Keratinocyte (primary cell): ENCODE measurements at regions not wholly inside any gene's neighbourhood (a gene's known extent, or its start where the extent isn't known, plus 50 kb on each side); places are given as distances from the start of the nearest gene placed in this dataset.
"Not testable (repeated sequence)": the region's sequence is repeated elsewhere in the genome, so short reads cannot be mapped to it uniquely, and the experiment has no call there.

ENCODE experiments used
- DNase-seq: peaks from one replicate; pipeline ENCODE4 v3.0.0-alpha.2; 2011; ENCODE audit warnings: low read depth, missing footprints, low spot score
- FAIRE-seq: peaks from 2 replicates; lab custom pipeline; 2011; peaks lifted over from hg19 to GRCh38; lab: Jason Lieb, UNC
- H2AFZ ChIP-seq: 2 replicates; pipeline ENCODE4 v1.6.0; 2012; ENCODE audit warnings: low read length, control low read depth, inconsistent platforms; ENCODE audit not compliant: control insufficient read depth
- H3K27ac ChIP-seq: 2 replicates; pipeline ENCODE4 v1.5.1; 2011; ENCODE audit warnings: low read length; ENCODE audit not compliant: control insufficient read depth, insufficient read depth
- H3K27me3 ChIP-seq: 3 replicates; pipeline ENCODE4 v1.6.0; 2011; ENCODE audit warnings: low read length; ENCODE audit not compliant: control insufficient read depth, insufficient read depth; ENCODE audit errors: extremely low read depth
- H3K36me3 ChIP-seq, 2 experiments: 2 replicates in 1 of 2; 3 replicates in 1 of 2; pipeline ENCODE4 v1.5.1; 2011; ENCODE audit warnings: low read length in 2 of 2, mild to moderate bottlenecking in 1 of 2; ENCODE audit not compliant: control insufficient read depth in 2 of 2, insufficient read depth in 2 of 2; ENCODE audit errors: extremely low read depth in 1 of 2
- H3K4me1 ChIP-seq: 3 replicates; pipeline ENCODE4 v1.5.1; 2011; ENCODE audit warnings: low read length; ENCODE audit not compliant: control insufficient read depth, insufficient read depth; ENCODE audit errors: extremely low read depth
- H3K4me2 ChIP-seq: 3 replicates; pipeline ENCODE4 v1.6.0; 2011; ENCODE audit warnings: low read depth, low read length; ENCODE audit not compliant: control insufficient read depth, insufficient read depth; ENCODE audit errors: extremely low read depth
- H3K4me3 ChIP-seq, 3 experiments: fragments of 200-600 bp in 1 of 3; sonication (generic) in 1 of 3; 2 replicates in 2 of 3; 3 replicates in 1 of 3; pipeline ENCODE4 v1.5.1; 2011 to 2016; ENCODE audit warnings: low read length in 3 of 3, mild to moderate bottlenecking in 3 of 3, control low read depth in 2 of 3, inconsistent platforms in 1 of 3, low read depth in 1 of 3, mixed read lengths in 1 of 3, mixed run types in 1 of 3, moderate library complexity in 1 of 3; ENCODE audit not compliant: control insufficient read depth in 2 of 3, insufficient read depth in 2 of 3; ENCODE audit errors: extremely low read depth in 1 of 3
- H3K79me2 ChIP-seq: 2 replicates; pipeline ENCODE4 v1.6.0; 2012; ENCODE audit warnings: low read length; ENCODE audit not compliant: control insufficient read depth, insufficient read depth
- H3K9ac ChIP-seq: 3 replicates; pipeline ENCODE4 v1.6.0; 2011; ENCODE audit warnings: low read length; ENCODE audit not compliant: control insufficient read depth, insufficient read depth; ENCODE audit errors: extremely low read depth
- H3K9me1 ChIP-seq: 3 replicates; pipeline ENCODE4 v1.6.0; 2011; ENCODE audit warnings: low read length; ENCODE audit not compliant: control insufficient read depth, insufficient read depth; ENCODE audit errors: extremely low read depth
- H3K9me3 ChIP-seq: 2 replicates; pipeline ENCODE4 v1.5.1; 2012; ENCODE audit warnings: low read depth, low read length; ENCODE audit not compliant: control insufficient read depth
- H4K20me1 ChIP-seq: 3 replicates; pipeline ENCODE4 v1.6.0; 2011; ENCODE audit warnings: low read length; ENCODE audit not compliant: control insufficient read depth, insufficient read depth; ENCODE audit errors: extremely low read depth
- EZH2 ChIP-seq: IDR thresholded peaks from one replicate; pipeline ENCODE4 v1.6.1; 2012; ENCODE audit warnings: inconsistent platforms, mild to moderate bottlenecking, low read length, moderate library complexity
- dilution Hi-C: fragments of 300-500 bp; cut with MboI; formaldehyde crosslinking; loops from one replicate; pipeline ENCODE4 v1.7.0; 2020; ENCODE audit warnings: low sequenced_read_pairs; ENCODE audit not compliant: extremely low pct_ligation_motif_present
- TF ChIP-seq, protein P1 (sequence below), 3 experiments: IDR thresholded peaks in 1 of 3; conservative IDR thresholded peaks in 1 of 3; optimal IDR thresholded peaks in 1 of 3; 2 replicates in 2 of 3; 3 replicates in 1 of 3; pipeline versions ENCODE3 to v1.5.1; 2011; ENCODE audit warnings: low read length in 3 of 3, mild to moderate bottlenecking in 3 of 3, moderate library complexity in 2 of 3, control low read depth in 1 of 3, inconsistent platforms in 1 of 3; ENCODE audit not compliant: insufficient read depth in 2 of 3; ENCODE audit errors: extremely low read depth in 1 of 3

- H3K27me3 ChIP-seq = no peaks in the 10 kb centered on the region
- H2AFZ ChIP-seq = no peak overlapping the region
- no peak overlapping the region for H3K9ac ChIP-seq
- H3K4me2 ChIP-seq = no peak overlapping the region
- dilution Hi-C loops = no loop called here
- FAIRE-seq (no peak), DNase-seq (no peak)
- no peak overlapping the region for H3K27ac ChIP-seq
- no peaks in the 10 kb centered on the region for H3K9me1 ChIP-seq
- H3K79me2 ChIP-seq = no peaks in the 10 kb centered on the region
- no peak overlapping the region for H3K4me3 ChIP-seq
- no peaks in the 10 kb centered on the region for H3K9me3 ChIP-seq
- no peaks in the 10 kb centered on the region for H3K4me1 ChIP-seq
- no peak for TF ChIP-seq EZH2
- TF ChIP-seq, protein P1, sequence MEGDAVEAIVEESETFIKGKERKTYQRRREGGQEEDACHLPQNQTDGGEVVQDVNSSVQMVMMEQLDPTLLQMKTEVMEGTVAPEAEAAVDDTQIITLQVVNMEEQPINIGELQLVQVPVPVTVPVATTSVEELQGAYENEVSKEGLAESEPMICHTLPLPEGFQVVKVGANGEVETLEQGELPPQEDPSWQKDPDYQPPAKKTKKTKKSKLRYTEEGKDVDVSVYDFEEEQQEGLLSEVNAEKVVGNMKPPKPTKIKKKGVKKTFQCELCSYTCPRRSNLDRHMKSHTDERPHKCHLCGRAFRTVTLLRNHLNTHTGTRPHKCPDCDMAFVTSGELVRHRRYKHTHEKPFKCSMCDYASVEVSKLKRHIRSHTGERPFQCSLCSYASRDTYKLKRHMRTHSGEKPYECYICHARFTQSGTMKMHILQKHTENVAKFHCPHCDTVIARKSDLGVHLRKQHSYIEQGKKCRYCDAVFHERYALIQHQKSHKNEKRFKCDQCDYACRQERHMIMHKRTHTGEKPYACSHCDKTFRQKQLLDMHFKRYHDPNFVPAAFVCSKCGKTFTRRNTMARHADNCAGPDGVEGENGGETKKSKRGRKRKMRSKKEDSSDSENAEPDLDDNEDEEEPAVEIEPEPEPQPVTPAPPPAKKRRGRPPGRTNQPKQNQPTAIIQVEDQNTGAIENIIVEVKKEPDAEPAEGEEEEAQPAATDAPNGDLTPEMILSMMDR (optimal IDR thresholded peaks at IDR 0.05 in 1 of 3, IDR thresholded peaks at IDR 0.05 in 1 of 3, conservative IDR thresholded peaks at IDR 0.05 in 1 of 3; ENCODE audit: extremely low read depth in 1 of 3, insufficient read depth in 2 of 3, low read length in 3 of 3) = no peak
- H3K36me3 ChIP-seq = no peaks in the 10 kb centered on the region
- no peaks in the 10 kb centered on the region for H4K20me1 ChIP-seq
Observed at GRCh38 chr6:148005806-148006205, 336.8 kb upstream of the SASH1 start.

- H3K4me1 ChIP-seq, H3K4me3 ChIP-seq, H4K20me1 ChIP-seq, H3K27ac ChIP-seq, FAIRE-seq, H3K27me3 ChIP-seq, H3K79me2 ChIP-seq, H3K9me3 ChIP-seq, H3K4me2 ChIP-seq, DNase-seq, H3K9ac ChIP-seq, H3K9me1 ChIP-seq, dilution Hi-C loops, H2AFZ ChIP-seq, H3K36me3 ChIP-seq: not testable (repeated sequence)
Observed at GRCh38 chr6:148010516-148010915, 332.1 kb upstream of the SASH1 start.

DNA sequence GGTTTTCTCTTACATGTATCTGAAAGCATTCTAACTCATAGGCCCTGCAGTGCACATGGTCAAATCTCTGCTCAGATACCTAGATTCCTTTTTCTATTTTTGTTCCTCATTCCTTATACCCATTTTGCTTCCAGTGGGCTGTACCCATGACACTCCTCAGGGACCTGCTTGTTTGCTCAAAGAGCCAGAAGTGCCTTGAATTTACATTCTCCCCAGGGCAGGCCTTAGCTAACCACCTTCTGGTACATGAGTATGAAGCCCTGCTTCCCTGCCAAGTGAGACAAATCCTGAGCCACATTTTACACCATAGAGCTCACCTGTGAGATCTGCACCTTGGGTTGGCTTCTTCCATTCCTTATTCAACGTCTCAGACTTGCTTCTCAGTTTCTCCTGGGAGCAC, 326.6 kb upstream of the SASH1 start:
- no peaks in the 10 kb centered on the region for H3K36me3 ChIP-seq
- no peak overlapping the region for H3K4me2 ChIP-seq
- H3K27me3 ChIP-seq = no peaks in the 10 kb centered on the region
- H3K9ac ChIP-seq = no peak overlapping the region
- DNase-seq (no peak), FAIRE-seq (no peak)
- no peaks in the 10 kb centered on the region for H4K20me1 ChIP-seq
- dilution Hi-C loops = no loop called here
- H3K4me3 ChIP-seq = no peak overlapping the region
- no peaks in the 10 kb centered on the region for H3K79me2 ChIP-seq
- no peaks in the 10 kb centered on the region for H3K9me1 ChIP-seq
- no peak for TF ChIP-seq EZH2
- TF ChIP-seq, protein P1 (optimal IDR thresholded peaks at IDR 0.05 in 1 of 3, IDR thresholded peaks at IDR 0.05 in 1 of 3, conservative IDR thresholded peaks at IDR 0.05 in 1 of 3; ENCODE audit: extremely low read depth in 1 of 3, insufficient read depth in 2 of 3, low read length in 3 of 3) = no peak
- no peak overlapping the region for H3K27ac ChIP-seq
- no peak overlapping the region for H2AFZ ChIP-seq
- H3K4me1 ChIP-seq = no peaks in the 10 kb centered on the region
- no peaks in the 10 kb centered on the region for H3K9me3 ChIP-seq
